Lung (tissue), 11 donors: ENCODE measurements at regions not wholly inside any gene's neighbourhood (a gene's known extent, or its start where the extent isn't known, plus 50 kb on each side); places are given as distances from the start of the nearest gene placed in this dataset.

ENCODE experiments used
- ATAC-seq: fragments of 200-7000 bp; cut with Tn5 transposase; one replicate; pipeline ENCODE4 v1.9.1; 2020; ENCODE audit warnings: moderate number of reproducible peaks; ENCODE audit not compliant: insufficient read depth, low FRiP score
- DNase-seq, 3 donors: peaks; one replicate each; pipeline ENCODE4 v3.0.0-alpha.2; 2013 to 2017
- H3K27ac ChIP-seq, 2 donors: one replicate each; pipeline ENCODE4 v1.5.1; 2013; ENCODE audit warnings: mild to moderate bottlenecking in 2 of 2, moderate library complexity in 2 of 2, control low read depth in 1 of 2, inconsistent platforms in 1 of 2, low read depth in 1 of 2, low read length in 1 of 2
- H3K27me3 ChIP-seq, 3 donors: one replicate each; pipeline ENCODE4 v1.5.1; 2013; ENCODE audit warnings: low read length in 2 of 3; ENCODE audit not compliant: control insufficient read depth in 3 of 3, insufficient read depth in 3 of 3
- H3K36me3 ChIP-seq, 4 donors: one replicate each; pipeline ENCODE4 v1.5.1; 2013; ENCODE audit warnings: low read length in 4 of 4, mild to moderate bottlenecking in 1 of 4, moderate library complexity in 1 of 4; ENCODE audit not compliant: control insufficient read depth in 4 of 4, insufficient read depth in 4 of 4
- H3K4me1 ChIP-seq, 5 donors: one replicate each; pipeline ENCODE4 v1.5.1; 2013; ENCODE audit warnings: low read length in 5 of 5, mild to moderate bottlenecking in 2 of 5, moderate library complexity in 1 of 5; ENCODE audit not compliant: control insufficient read depth in 5 of 5, insufficient read depth in 5 of 5
- H3K4me3 ChIP-seq: one replicate; pipeline ENCODE4 v1.5.1; 2013; ENCODE audit warnings: mild to moderate bottlenecking, control low read depth, moderate library complexity
- H3K9ac ChIP-seq, 2 donors: one replicate each; pipeline ENCODE4 v1.5.1; 2013; ENCODE audit warnings: low read length in 2 of 2, control low read depth in 1 of 2; ENCODE audit not compliant: insufficient read depth in 1 of 2
- H3K9me3 ChIP-seq, 4 donors: one replicate each; pipeline ENCODE4 v1.5.1; 2013; ENCODE audit warnings: low read length in 3 of 4, mild to moderate bottlenecking in 1 of 4, moderate library complexity in 1 of 4; ENCODE audit not compliant: control insufficient read depth in 4 of 4, insufficient read depth in 3 of 4
- WGBS, 2 donors: extraction: QIAGEN DNeasy Blood & Tissue Kit; methylation state at CpG; one replicate each; pipeline ENCODE4 v1.1.7; 2013; 5-methylcytosine and 5-hydroxymethylcytosine counted together
- TF ChIP-seq, protein P1 (sequence below): IDR thresholded peaks from 2 replicates; pipeline ENCODE4 v1.5.1; 2012; ENCODE audit warnings: mild to moderate bottlenecking; ENCODE audit errors: control extremely low read depth, extremely low read depth
- donor health status: control.
- donor health status: control.
- donor health status: Bipolar disorder and iron deficiency.
- donor health status: healthy.
- donor health status: DM: yes; HTN: yes; CAD: no.

DNA sequence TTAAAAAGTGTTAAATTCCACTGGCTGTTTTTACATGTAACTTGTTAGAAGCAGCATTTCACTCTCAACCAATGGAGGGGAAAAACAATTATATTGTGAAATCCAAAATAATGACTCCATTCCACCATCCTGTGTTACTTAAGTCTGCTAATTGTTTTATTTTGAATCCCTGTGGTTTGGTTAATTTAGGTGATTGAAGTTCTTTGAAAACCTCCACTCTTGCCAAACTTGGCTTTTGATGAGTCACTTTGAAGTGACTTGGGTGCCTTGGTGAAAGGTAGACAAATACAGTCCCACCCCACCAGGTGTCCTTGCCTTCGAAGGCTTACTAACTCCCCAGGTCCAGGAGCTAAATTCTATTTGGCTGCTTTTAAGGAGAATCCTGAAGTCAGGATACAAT, 1303.8 kb upstream of the NRXN1 start:
- WGBS, 2 donors = 56 to 63% methylated on average over 1 of the region's 1 CpG
- TF ChIP-seq, protein P1, sequence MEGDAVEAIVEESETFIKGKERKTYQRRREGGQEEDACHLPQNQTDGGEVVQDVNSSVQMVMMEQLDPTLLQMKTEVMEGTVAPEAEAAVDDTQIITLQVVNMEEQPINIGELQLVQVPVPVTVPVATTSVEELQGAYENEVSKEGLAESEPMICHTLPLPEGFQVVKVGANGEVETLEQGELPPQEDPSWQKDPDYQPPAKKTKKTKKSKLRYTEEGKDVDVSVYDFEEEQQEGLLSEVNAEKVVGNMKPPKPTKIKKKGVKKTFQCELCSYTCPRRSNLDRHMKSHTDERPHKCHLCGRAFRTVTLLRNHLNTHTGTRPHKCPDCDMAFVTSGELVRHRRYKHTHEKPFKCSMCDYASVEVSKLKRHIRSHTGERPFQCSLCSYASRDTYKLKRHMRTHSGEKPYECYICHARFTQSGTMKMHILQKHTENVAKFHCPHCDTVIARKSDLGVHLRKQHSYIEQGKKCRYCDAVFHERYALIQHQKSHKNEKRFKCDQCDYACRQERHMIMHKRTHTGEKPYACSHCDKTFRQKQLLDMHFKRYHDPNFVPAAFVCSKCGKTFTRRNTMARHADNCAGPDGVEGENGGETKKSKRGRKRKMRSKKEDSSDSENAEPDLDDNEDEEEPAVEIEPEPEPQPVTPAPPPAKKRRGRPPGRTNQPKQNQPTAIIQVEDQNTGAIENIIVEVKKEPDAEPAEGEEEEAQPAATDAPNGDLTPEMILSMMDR = no peak
- Histone ChIP-seq H3K27me3 (no peaks in the 10 kb centered on the region), H3K9ac (no peak overlapping the region), H3K36me3 (no peaks in the 10 kb centered on the region), H3K27ac (no peak overlapping the region), H3K4me1 (peaks cover 0 to 5% (median 0%) of the 10 kb centered on the region in 5 donors), H3K4me3 (no peak overlapping the region), H3K9me3 (peaks cover 0 to 2% (median 0%) of the 10 kb centered on the region in 4 donors)
- ATAC-seq = no peak
- DNase-seq = no peak

DNA sequence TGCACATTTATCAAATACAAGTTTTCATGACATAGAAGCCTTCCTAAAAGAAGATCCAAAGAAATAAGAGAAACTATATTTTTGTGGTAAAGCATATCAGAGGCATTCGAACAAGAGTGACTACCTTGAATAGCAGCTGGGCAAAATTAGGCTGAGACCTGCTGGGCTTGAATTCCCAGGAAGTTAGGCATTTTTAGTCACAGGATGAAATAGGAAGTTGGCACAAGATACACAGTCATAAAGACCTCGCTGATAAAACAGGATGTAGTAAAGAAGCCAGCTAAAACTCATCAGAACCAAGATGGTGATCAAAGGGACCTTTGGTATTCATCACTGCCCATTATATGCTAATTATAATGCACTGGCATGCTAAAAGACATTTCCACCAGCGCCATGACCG, 1302.3 kb upstream of the NRXN1 start:
- TF ChIP-seq, protein P1 = no peak
- ATAC-seq (no peak), DNase-seq (no peak)
- Histone ChIP-seq H3K36me3 (no peaks in the 10 kb centered on the region), H3K9me3 (peaks cover 0 to 2% (median 0%) of the 10 kb centered on the region in 4 donors), H3K27ac (no peak overlapping the region), H3K9ac (no peak overlapping the region), H3K27me3 (no peaks in the 10 kb centered on the region), H3K4me3 (no peak overlapping the region), H3K4me1 (peaks cover 0 to 5% (median 0%) of the 10 kb centered on the region in 5 donors)
- WGBS, 2 donors = 65 to 79% methylated on average over 4 of the region's 4 CpGs

DNA sequence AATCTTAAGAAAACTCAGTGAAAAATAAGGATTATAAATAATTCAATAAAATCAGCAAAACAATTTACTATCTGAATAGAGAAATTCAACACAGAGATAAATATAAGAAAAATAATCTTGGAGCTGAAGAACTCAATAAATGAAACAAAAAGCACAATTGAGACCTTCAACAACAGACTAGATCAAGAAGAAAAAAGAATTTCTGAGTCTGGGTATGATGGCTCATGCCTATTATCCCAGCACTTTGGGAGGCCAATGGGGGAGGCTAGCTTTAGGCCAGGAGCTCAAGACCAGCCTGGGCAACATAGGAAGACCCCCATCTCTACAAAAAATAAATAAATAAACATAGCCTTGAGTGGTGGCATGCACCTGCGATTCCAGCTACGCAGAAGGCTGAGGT, 1295.7 kb upstream of the NRXN1 start:
- no peak for ATAC-seq
- 97 to 98% methylated on average over 2 of the region's 2 CpGs for WGBS, 2 donors

DNA sequence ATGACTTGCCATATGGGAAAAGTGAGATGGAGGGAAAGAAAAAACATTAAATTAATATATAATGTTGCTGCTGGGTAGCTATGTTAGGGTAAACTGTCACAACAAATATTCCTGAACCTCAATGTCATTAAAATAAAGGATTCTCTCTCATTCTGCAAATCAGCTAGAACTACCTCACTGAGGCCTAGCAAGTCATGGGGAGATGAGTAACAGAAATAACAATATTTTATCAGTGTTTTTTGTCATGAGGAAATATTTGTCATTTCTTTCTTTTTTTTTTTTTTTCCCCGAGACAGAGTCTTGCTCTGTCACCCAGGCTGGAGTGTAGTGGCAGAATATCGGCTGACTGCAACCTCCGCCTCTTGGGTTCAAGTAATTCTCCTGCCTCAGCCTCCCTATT, 1282.3 kb upstream of the NRXN1 start:
- no peaks in the 10 kb centered on the region for H3K9me3 ChIP-seq
- H3K4me3 ChIP-seq = no peak overlapping the region
- no peak for ATAC-seq
- no peak overlapping the region for H3K9ac ChIP-seq
- no peaks in the 10 kb centered on the region for H3K4me1 ChIP-seq
- TF ChIP-seq, protein P1 = no peak
- DNase-seq = no peak
- WGBS, 2 donors = 97 to 99% methylated on average over 3 of the region's 3 CpGs
- H3K27ac ChIP-seq = no peak overlapping the region
- H3K27me3 ChIP-seq = no peaks in the 10 kb centered on the region
- no peaks in the 10 kb centered on the region for H3K36me3 ChIP-seq

More for the DNA sequence above, 1295.7 kb upstream of the NRXN1 start:
- no peaks in the 10 kb centered on the region for H3K36me3 ChIP-seq
- H3K27me3 ChIP-seq = no peaks in the 10 kb centered on the region
- no peak overlapping the region for H3K4me3 ChIP-seq
- no peaks in the 10 kb centered on the region for H3K4me1 ChIP-seq
- DNase-seq = no peak
- no peak overlapping the region for H3K27ac ChIP-seq
- peaks cover 0 to 11% (median 5%) of the 10 kb centered on the region in 4 donors for H3K9me3 ChIP-seq
- TF ChIP-seq, protein P1 = no peak
- H3K9ac ChIP-seq = no peak overlapping the region
